ENCODE measurements at regions not wholly inside any gene's neighbourhood (a gene's known extent, or its start where the extent isn't known, plus 50 kb on each side); places are given as distances from the start of the nearest gene placed in this dataset.

DNA sequence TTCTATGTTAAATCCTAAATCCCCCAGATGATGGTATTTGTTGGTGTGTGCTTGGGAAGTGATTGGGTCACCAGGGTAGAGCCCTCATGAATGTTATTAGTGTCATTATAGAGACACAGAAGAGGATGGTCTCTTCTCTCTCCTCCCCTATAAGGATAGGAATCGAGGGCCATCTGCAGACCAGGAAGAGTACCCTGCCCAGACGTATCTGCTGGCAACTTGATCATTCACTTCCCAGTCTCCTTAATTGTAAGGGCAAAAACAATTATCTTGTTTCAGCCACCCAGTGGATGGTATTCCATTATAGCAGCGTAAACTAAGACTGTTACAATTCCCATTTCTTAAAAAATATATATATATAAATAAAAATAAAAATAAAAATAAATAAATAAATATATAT is 892.2 kb downstream of the SI start:
- TF ChIP-seq, protein P1, sequence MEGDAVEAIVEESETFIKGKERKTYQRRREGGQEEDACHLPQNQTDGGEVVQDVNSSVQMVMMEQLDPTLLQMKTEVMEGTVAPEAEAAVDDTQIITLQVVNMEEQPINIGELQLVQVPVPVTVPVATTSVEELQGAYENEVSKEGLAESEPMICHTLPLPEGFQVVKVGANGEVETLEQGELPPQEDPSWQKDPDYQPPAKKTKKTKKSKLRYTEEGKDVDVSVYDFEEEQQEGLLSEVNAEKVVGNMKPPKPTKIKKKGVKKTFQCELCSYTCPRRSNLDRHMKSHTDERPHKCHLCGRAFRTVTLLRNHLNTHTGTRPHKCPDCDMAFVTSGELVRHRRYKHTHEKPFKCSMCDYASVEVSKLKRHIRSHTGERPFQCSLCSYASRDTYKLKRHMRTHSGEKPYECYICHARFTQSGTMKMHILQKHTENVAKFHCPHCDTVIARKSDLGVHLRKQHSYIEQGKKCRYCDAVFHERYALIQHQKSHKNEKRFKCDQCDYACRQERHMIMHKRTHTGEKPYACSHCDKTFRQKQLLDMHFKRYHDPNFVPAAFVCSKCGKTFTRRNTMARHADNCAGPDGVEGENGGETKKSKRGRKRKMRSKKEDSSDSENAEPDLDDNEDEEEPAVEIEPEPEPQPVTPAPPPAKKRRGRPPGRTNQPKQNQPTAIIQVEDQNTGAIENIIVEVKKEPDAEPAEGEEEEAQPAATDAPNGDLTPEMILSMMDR (conservative IDR thresholded peaks at IDR 0.05; ENCODE audit: low read depth, low read length) = no peak
- no peak for TF ChIP-seq EZH2 (IDR thresholded peaks at IDR 0.05; ENCODE audit: borderline replicate concordance, low read depth, low read length, poor library complexity, severe bottlenecking)

Measured in A673 (cell line).